EL (cell line): ENCODE measurements at regions not wholly inside any gene's neighbourhood (a gene's known extent, or its start where the extent isn't known, plus 50 kb on each side); places are given as distances from the start of the nearest gene placed in this dataset.
"Not testable (repeated sequence)": the region's sequence is repeated elsewhere in the genome, so short reads cannot be mapped to it uniquely, and the experiment has no call there.

Experiments used
- DNase-seq: peaks from one replicate; pipeline ENCODE4 v3.0.0-alpha.2; 2016

- no peak for DNase-seq
These were observed 186.6 kb upstream of the KRR1 start for GRCh38 chr12:75698052-75698451.

GRCh38 chr12:75695926-75696325, 184.5 kb upstream of the KRR1 start:
- no peak for DNase-seq

DNA sequence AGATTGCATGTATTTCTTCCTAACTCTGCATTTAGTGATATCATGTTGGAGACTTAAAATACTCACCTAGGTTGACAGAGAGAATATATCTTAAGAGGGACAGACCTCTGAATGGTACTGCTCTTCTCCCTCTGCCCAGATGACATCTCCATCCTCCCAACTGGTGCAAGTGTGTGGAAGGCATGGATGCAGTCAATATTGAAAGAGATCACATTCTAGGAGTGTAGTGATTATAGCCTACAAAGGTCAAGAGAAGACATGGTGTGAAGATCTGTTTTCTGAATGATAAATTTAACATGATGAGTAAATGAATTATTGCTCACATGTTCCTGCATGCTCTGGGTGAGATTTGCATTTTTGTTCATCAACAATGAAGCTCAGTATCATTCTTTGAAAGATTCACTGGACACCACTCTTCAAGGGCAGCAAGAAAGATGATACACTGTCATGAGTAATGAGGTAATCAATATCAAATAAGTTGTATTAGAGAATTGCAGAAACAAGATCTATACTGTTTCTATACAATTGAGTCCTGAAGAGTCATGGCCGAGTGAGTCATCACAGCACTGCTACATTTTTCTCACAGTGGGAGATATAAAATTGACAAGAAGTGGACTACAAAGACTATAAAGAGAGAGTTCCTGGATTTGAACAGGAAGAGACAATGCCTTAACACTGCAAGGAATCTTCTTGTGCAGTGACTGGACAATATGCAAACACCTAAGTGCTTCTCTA, 183.3 kb upstream of the KRR1 start:
- peak; percentile 30 for DNase-seq

DNA sequence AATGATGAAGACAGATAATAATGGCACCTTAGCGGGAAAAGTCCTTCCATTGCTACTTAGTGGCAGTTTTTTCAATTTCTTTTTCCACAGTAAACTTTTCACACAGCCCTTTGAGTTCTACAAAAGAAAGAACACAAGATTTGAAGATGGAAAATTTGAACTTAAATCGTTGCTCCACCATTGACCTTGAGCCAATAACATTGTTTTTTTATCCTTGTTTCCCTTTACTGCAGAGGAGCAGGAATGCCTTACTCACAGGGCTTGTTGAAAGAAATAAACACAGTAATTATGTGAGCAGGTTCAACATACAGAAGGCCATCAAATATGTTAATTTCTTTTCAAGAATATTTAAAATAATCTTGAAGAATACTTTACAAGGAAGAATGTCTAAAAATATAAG, 181.5 kb upstream of the KRR1 start:
- no peak for DNase-seq

DNA sequence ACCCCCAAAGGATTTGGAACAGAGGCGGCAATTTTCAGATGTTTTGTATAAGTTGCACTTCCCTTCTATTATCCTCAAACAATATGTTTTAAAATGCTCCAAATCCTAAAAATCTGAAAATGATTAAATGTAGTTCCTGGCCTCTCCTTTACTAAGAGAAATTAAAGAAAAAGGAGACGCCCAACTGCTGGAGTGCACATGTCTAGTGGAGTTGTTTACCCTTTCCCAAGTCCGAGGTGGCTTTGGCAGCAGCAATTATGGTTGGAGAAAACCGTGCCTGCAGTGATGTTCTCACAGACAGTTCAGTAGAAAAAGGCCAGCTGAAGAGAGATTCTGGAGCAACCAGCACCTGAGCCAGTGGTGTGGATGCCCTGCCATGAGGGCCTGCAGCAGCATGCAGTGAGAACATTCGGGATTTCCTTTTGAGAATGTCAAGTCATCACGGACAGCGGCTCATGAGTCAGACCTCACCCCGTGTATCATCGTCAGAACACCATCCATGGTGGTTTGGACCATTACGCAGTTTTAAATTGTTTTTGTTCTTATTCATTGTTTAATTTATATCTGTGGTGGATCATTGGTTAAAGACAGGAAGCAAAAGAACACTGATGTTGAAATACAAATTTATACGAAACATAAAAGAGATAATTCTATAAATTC, 179.0 kb upstream of the KRR1 start:
- DNase-seq = peak; percentile 95

DNA sequence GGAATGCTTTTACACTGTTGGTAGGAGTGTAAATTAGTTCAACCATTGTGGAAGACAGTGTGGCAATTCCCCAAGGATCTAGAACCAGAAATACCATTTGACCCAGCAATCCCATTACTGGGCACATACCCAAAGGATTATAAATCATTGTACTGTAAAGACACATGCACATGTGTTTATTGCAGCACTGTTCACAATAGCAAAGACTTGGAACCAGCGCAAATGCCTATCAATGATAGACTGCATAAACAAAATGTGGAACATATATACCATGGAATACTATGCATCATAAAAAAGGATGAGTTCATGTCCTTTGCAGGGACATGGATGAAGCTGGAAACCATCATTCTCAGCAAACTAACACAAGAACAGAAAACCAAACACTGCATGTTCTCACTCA, 174.8 kb upstream of the KRR1 start:
- DNase-seq = not testable (repeated sequence)

- no peak for DNase-seq
These were observed 174.3 kb upstream of the KRR1 start for GRCh38 chr12:75685617-75686225.

- DNase-seq = peak; percentile 77
These were observed 173.5 kb upstream of the KRR1 start for GRCh38 chr12:75684678-75685616.

DNA sequence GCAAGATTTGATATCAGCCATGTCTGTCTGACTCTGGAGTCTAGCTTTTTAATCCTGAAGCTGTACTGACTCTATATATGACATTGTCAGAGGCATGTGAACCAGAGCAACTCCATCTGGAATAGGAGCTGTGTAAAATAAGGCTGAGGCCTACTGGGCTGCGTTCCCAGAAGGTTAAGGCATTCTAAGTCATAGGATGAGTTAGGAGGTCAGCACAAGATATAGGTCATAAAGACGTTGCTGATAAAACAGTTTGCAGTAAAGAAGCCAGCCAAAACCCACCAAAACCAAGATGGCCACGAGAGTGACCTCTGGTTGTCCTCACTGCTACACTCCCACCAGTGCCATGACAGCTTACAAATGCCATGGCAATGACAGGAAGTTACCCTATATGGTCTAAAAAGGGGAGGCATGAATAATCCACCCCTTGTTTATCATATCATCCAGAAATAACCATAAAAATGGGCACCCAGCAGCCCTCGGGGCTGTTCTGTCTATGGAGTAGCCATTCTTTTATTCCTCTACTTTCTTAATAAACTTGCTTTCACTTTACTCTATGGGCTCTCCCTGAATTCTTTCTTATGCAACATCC, 172.7 kb upstream of the KRR1 start:
- DNase-seq = peak; percentile 42

DNA sequence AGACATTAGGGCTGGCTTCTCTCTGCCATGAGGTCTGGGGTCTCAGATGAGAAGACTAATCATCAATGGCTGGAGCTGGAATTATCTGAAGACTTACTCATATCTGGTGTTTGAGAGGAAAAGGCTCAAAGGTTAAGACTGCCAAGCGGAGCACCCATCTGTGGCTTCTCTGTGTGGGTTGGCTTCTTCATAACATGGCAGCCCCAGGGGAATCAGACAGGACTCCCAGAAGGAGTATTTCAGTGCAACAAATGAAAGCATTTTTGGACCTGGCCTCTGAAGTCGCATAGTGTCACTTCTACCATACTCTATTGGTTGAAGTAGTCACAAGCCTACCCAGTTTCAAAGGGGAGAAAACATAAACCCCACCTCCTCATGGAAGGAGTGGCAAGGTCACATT, 171.8 kb upstream of the KRR1 start:
- no peak for DNase-seq

DNA sequence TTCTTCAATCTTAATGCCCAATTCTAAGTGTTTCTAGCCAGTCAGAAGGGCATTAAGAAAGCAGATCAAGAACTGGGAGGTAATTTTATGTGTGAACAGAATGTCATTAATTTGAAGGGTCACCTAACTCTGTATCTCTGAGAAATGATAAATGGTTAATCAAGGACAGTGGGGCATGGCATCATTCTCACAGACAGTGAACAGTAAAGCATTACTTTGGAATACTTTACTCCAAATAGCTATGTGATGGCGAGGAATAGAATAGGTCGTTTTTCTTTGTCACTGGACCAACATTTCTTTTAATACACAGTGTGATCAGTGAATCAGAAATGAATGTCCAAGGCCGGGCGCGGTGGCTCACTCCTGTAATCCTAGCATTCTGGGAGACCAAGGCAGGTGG, 166.1 kb upstream of the KRR1 start:
- no peak for DNase-seq

- DNase-seq = no peak
These were observed 163.0 kb upstream of the KRR1 start for GRCh38 chr12:75674393-75674792.

- no peak for DNase-seq
These were observed 160.8 kb upstream of the KRR1 start for GRCh38 chr12:75672200-75672599.

- DNase-seq = no peak
These were observed 158.8 kb upstream of the KRR1 start for GRCh38 chr12:75670216-75670615.

DNA sequence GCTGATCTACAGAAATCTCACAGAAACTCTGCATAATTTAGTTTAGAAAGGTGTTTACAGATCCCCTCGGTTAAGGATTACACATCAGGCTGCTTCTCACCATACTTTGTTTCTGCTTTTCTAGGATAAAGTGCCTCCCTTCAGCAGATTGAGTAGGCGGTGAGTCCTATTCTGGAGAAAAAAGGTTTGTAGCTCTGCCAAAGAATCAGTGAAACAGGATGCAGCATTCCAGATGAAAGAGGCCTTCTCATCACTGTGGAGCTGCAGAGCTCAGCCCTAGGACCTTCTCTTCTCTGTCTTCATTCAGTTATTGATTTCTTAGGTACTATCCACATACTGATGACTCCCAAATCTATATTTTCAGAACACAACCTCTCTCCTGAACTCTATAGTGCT, 155.5 kb upstream of the KRR1 start:
- DNase-seq = peak; percentile 60

DNA sequence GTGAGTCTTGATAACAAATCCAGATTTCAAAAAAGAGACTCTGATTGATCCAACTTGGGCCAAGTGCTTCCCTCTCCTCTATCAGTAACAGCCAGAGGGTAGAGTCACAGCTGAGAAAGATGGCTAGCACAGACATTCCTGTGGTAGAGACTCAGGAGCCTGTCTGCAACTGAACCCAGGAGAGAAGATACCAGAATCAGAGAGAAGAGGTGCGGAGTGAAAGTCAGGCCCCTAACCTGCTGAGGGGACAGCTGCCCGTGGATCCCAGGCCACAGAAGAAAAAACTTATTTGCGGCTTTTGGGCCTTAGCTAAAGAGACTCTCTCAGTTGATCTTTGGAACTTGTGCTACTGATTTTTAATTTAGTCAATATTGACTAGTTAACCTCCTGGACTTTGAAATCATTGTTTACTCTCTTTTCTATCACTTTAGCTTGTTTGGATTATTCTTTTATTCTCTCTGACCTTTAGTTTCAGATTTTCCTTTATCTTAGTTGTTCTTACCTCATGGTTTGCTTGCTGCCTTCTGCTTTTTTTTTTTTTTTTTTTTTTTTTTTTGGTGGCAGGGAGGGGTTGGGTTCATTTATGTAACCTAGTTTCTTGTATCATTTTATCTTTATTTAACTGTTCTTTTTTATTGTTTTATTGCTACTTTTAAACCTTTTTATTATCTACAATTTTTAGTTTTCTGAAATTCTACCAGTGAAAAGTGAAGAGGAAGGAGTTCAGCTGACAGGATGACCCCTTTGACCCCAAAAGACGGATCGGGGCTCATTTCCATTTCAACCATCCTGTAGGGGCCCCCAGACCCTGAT, 154.9 kb upstream of the KRR1 start:
- DNase-seq = peak; percentile 61

GRCh38 chr12:75665216-75665615, 153.8 kb upstream of the KRR1 start:
- DNase-seq = peak; percentile 74

DNA sequence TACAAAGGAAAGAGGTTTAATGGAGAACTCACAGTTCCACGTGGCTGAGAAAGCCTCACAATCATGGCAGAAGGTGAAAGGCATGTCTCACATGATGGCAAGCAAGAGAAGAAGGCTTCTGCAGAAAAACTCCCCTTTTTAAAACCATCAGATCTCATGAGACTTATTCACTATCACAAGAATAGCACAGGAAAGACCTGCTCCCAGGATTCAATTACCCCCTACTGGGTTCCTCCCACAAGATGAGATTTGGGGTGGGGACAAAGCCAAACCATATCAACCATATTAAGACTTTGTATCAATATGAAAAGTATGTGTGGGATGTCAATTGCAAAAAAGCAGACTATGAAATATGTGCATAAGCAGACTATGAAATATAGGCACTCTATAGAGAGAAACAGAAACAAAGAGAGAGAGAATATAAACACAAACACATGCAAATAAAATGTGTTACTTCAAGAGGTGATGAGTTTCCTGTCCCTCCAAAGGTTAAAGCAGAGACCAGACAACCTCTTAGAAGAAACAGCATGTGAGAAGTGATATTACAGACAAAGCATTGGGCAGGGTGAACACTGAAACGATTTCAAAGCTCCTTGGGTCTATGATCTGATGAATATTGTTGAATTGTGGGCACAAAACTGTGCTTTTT, 151.2 kb upstream of the KRR1 start:
- DNase-seq = no peak

GRCh38 chr12:75661908-75662307, 150.5 kb upstream of the KRR1 start:
- DNase-seq = no peak

DNA sequence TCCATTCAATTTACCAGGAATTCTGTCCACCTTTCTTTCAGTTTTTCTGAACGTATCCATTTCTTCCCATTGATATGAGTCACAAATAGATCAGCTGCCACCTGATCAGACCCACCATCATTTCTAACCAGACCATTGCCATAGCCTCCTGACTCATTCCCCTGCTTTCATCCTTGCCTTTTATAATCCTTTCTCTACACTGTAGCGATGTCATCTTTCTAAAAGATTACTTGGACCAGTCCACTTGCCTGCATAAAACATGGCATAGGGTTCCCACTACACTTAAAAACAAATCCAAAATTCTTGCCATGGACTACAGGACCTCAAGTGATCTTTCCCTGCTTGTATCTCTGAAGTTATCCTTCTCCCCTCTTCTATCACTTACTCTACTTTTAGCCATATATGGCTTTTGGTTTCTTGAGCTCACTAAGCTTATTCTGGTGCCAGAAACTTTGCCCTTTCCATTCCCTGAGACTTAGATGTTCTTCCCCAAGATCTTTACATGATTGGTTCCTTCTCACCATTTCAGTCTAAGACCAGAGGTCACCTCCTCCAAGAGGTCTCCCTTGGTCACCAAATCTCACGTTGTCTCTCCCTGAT, 149.5 kb upstream of the KRR1 start:
- peak; percentile 72 for DNase-seq

GRCh38 chr12:75660107-75660530, 148.7 kb upstream of the KRR1 start:
- peak; percentile 80 for DNase-seq
